ENCODE measurements at regions not wholly inside any gene's neighbourhood (a gene's known extent, or its start where the extent isn't known, plus 50 kb on each side); places are given as distances from the start of the nearest gene placed in this dataset.
"Not testable (repeated sequence)": the region's sequence is repeated elsewhere in the genome, so short reads cannot be mapped to it uniquely, and the experiment has no call there.

- no peak for DNase-seq (ENCODE audit: low spot score)
These were observed 115.4 kb upstream of the BTG1 start for GRCh38 chr12:92261071-92261470.

- no peak for DNase-seq (ENCODE audit: low spot score)
These were observed 114.1 kb upstream of the BTG1 start for GRCh38 chr12:92259696-92260251.

- no peak for DNase-seq (ENCODE audit: low spot score)
These were observed 113.6 kb upstream of the BTG1 start for GRCh38 chr12:92259291-92259690.

- no peak for DNase-seq (ENCODE audit: low spot score)
These were observed 111.6 kb upstream of the BTG1 start for GRCh38 chr12:92257261-92257660.

- DNase-seq (ENCODE audit: low spot score) = no peak
These were observed 110.1 kb upstream of the BTG1 start for GRCh38 chr12:92255741-92256140.

GRCh38 chr12:92253301-92253700 is 107.7 kb upstream of the BTG1 start:
- DNase-seq (ENCODE audit: low spot score) = no peak

GRCh38 chr12:92248977-92249376 is 103.3 kb upstream of the BTG1 start:
- DNase-seq (ENCODE audit: low spot score) = no peak

- peak; percentile 63 for DNase-seq (ENCODE audit: low spot score)
These were observed 98.4 kb upstream of the BTG1 start for GRCh38 chr12:92244036-92244435.

- peak; percentile 13 for DNase-seq (ENCODE audit: low spot score)
These were observed 97.3 kb upstream of the BTG1 start for GRCh38 chr12:92242907-92243306.

- DNase-seq (ENCODE audit: low spot score) = no peak
These were observed 92.3 kb upstream of the BTG1 start for GRCh38 chr12:92237762-92238523.

- no peak for DNase-seq (ENCODE audit: low spot score)
These were observed 91.6 kb upstream of the BTG1 start for GRCh38 chr12:92237262-92237661.

GRCh38 chr12:92235703-92236472 is 90.2 kb upstream of the BTG1 start:
- no peak for DNase-seq (ENCODE audit: low spot score)

- no peak for DNase-seq (ENCODE audit: low spot score)
These were observed 88.9 kb upstream of the BTG1 start for GRCh38 chr12:92234533-92234932.

GRCh38 chr12:92233346-92234015 is 87.8 kb upstream of the BTG1 start:
- no peak for DNase-seq (ENCODE audit: low spot score)

GRCh38 chr12:92232371-92232932 is 86.8 kb upstream of the BTG1 start:
- DNase-seq (ENCODE audit: low spot score) = not testable (repeated sequence)

GRCh38 chr12:92231945-92232344 is 86.3 kb upstream of the BTG1 start:
- DNase-seq (ENCODE audit: low spot score) = not testable (repeated sequence)

GRCh38 chr12:92231532-92231931 is 85.9 kb upstream of the BTG1 start:
- DNase-seq (ENCODE audit: low spot score) = not testable (repeated sequence)

GRCh38 chr12:92229381-92229780 is 83.7 kb upstream of the BTG1 start:
- DNase-seq (ENCODE audit: low spot score) = no peak

- DNase-seq (ENCODE audit: low spot score) = no peak
These were observed 81.3 kb upstream of the BTG1 start for GRCh38 chr12:92226961-92227360.

- no peak for DNase-seq (ENCODE audit: low spot score)
These were observed 80.5 kb upstream of the BTG1 start for GRCh38 chr12:92226071-92226661.

- no peak for DNase-seq (ENCODE audit: low spot score)
These were observed 79.2 kb upstream of the BTG1 start for GRCh38 chr12:92224685-92225331.

Measured in Ammon's horn (tissue), 1 donor.